Stimulated activated naive CD8-positive, alpha-beta T cell treated with anti-CD3 and anti-CD28 coated beads, Interleukin-15, Interleukin-2, amounts not matched to agents 100 ng/mL and 50 ng/mL, for 24 hours (primary cell): ENCODE measurements at regions not wholly inside any gene's neighbourhood (a gene's known extent, or its start where the extent isn't known, plus 50 kb on each side); places are given as distances from the start of the nearest gene placed in this dataset.
"Not testable (repeated sequence)": the region's sequence is repeated elsewhere in the genome, so short reads cannot be mapped to it uniquely, and the experiment has no call there.

Experiments
- H3K27ac Mint-ChIP-seq: one replicate; pipeline ENCODE4 v1.8.0; 2021; ENCODE audit warnings: mild to moderate bottlenecking, mixed read lengths
- H3K27me3 Mint-ChIP-seq: one replicate; pipeline ENCODE4 v1.8.0; 2021; ENCODE audit warnings: mixed read lengths
- H3K36me3 Mint-ChIP-seq: one replicate; pipeline ENCODE4 v1.8.0; 2021; ENCODE audit warnings: low read depth, mixed read lengths
- H3K4me1 Mint-ChIP-seq: one replicate; pipeline ENCODE4 v1.8.0; 2021; ENCODE audit warnings: low read depth, mixed read lengths
- H3K4me3 Mint-ChIP-seq: one replicate; pipeline ENCODE4 v1.8.0; 2021; ENCODE audit warnings: mild to moderate bottlenecking, mixed read lengths
- H3K9me3 Mint-ChIP-seq: one replicate; pipeline ENCODE4 v1.8.0; 2021; ENCODE audit warnings: mixed read lengths

DNA sequence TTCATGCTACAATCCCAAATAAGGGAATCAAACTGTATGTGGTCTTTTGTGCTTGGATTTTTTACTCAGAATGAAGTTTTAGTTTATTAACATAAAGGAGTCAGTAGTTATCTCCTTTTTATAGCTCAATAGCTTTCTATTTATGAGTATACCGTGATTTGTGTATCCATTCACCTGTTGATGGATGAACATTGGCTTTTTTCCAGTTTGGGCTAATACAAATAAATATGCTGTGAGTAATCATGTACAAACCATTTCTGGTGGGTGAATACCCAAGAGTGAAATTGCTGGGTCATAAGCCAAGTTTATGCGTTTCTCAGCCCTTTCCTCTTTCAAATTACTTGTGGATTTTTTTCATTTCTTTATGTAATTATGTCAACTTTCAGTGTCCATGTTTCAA, 395.3 kb downstream of the OSTF1 start:
- no peaks in the 10 kb centered on the region for H3K36me3 Mint-ChIP-seq
- peaks cover 12% of the 10 kb centered on the region for H3K27me3 Mint-ChIP-seq
- H3K27ac Mint-ChIP-seq = no peak overlapping the region
- H3K9me3 Mint-ChIP-seq = no peaks in the 10 kb centered on the region
- H3K4me3 Mint-ChIP-seq = no peak overlapping the region
- H3K4me1 Mint-ChIP-seq = no peaks in the 10 kb centered on the region

DNA sequence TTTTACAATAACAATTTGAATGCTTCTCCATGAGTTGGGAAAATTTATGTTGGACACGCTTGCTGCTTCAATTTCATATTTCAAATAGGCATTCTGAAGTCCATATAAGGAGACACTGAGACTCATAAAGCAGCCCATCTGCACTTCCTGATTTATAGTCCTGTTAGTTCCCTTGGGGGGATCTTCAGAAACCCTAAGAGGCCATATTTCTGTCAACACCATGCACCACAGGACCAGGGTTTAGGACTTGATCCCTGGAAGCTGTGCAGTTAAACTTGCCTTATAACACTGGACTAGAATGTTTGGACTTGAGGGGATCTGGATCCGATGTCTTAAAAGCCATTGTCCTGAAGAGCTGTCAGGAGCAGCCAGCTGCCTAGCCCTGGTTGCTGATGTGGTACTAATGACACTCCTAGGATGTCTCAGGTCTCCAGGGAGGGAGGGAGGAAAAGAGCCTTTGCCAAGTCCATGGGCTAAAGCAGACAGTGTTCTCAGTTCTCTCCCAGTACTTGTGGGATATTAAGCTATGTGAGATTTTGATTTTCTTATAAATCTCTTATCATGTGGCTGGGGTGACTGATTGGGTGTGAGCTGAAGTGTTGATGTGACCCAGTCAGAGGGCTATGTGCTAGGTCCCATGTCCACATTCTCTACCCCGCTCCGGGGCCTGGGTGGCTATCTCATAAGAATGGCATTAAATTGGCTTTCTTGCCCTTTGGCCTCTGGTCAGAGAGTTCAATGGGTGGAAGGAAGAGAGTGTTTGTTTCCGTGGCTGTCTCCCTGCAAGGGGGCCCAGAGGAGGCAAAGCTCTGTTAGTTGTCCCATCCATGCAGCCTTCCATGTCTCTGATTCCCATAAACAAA, 399.8 kb downstream of the OSTF1 start:
- Mint-ChIP-seq H3K4me3 (no peak overlapping the region), H3K9me3 (peaks cover 3% of the 10 kb centered on the region), H3K4me1 (no peaks in the 10 kb centered on the region), H3K27ac (no peak overlapping the region), H3K36me3 (no peaks in the 10 kb centered on the region), H3K27me3 (peaks cover 12% of the 10 kb centered on the region)

DNA sequence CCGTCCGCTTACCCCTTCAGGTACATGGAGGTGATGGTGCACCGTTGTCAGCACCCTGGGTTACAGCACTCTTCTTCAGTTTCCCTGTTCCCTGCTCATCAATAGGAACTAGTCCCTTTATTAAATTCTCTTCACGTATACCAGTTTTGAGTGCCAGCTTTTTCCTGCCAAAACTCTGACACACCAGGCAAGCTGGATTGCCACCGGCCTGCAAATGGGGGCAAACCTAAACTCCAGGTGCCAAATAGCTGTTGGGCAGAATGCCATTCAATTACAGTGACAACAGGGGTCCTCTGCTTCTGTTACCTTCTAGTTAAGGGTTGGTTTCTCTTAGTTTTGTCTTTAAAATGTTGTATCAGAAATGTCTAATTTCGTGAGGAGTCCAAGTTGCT, 400.4 kb downstream of the OSTF1 start:
- peaks cover 12% of the 10 kb centered on the region for H3K27me3 Mint-ChIP-seq
- H3K4me1 Mint-ChIP-seq = no peaks in the 10 kb centered on the region
- H3K36me3 Mint-ChIP-seq = no peaks in the 10 kb centered on the region
- H3K9me3 Mint-ChIP-seq = peaks cover 3% of the 10 kb centered on the region
- H3K27ac Mint-ChIP-seq = no peak overlapping the region
- no peak overlapping the region for H3K4me3 Mint-ChIP-seq

DNA sequence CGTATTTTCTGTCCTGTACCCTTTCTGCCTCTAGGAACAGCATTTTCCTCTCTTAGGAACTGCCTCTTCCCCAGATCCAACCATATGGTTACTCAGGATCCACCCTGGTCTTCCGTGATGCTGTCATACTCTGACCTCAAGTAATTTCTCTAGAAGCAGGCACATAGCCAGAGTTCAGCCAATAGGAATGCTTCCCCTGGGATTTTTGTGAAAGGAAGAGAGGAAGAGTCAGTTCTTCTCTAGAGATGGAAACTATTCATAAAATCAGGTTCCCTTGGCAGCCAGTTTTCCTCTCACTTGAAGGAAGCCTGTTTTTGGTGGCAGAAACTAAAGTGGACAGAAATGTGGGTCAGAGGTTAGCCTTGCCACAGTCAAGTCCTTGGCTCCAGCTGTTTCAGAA, 400.1 kb upstream of the PCSK5 start:
- Mint-ChIP-seq H3K4me3 (no peak overlapping the region), H3K27me3 (peaks cover 11% of the 10 kb centered on the region), H3K4me1 (no peaks in the 10 kb centered on the region)

DNA sequence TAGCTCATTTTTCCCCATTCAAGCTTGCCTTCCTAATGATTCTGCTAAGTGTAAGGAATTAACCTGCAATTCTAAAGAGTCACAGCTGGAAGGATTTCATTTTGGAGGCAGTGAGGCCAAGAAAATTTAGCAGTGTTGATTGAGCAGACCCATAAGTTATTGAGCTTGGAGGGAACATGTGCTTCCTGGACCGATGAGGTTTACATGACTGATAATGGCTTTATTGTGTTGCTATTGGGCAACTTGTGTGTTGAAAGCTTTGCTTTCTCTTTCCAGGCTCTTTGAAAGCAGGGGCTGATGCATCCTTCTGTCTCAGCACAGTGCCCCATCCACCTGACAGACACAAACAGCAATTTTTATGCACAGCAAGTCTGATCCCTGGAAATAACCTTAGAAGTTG, 398.9 kb upstream of the PCSK5 start:
- peaks cover 3% of the 10 kb centered on the region for H3K9me3 Mint-ChIP-seq
- H3K27ac Mint-ChIP-seq = no peak overlapping the region
- H3K4me3 Mint-ChIP-seq = no peak overlapping the region
- H3K27me3 Mint-ChIP-seq = peaks cover 9% of the 10 kb centered on the region
- no peaks in the 10 kb centered on the region for H3K4me1 Mint-ChIP-seq
- no peaks in the 10 kb centered on the region for H3K36me3 Mint-ChIP-seq

More for the DNA sequence above, 400.1 kb upstream of the PCSK5 start:
- H3K9me3 Mint-ChIP-seq = peaks cover 3% of the 10 kb centered on the region
- H3K27ac Mint-ChIP-seq = no peak overlapping the region
- H3K36me3 Mint-ChIP-seq = no peaks in the 10 kb centered on the region

DNA sequence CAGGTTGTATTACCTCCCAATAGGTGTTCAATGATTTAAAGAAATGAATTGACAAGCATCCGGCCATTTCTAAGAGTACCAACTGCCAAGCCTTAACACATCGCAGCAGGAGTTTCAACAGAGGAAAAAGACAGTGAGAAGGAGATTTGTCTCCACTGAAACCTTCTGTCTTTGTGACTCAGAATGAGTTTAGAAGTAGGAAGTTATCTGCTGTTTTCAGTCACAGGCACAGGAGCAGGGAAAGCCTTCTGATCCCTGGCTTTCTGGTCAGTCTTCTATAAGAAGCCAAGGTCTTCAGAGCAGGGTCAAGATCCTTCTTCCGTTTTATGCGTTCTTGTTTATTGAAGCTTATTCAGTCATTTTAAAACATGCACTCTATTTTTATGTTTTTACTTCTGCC, 390.7 kb upstream of the PCSK5 start:
- peaks cover 4% of the 10 kb centered on the region for H3K27me3 Mint-ChIP-seq
- no peaks in the 10 kb centered on the region for H3K9me3 Mint-ChIP-seq
- H3K4me1 Mint-ChIP-seq = no peaks in the 10 kb centered on the region
- H3K27ac Mint-ChIP-seq = no peak overlapping the region
- H3K36me3 Mint-ChIP-seq = no peaks in the 10 kb centered on the region
- H3K4me3 Mint-ChIP-seq = no peak overlapping the region

DNA sequence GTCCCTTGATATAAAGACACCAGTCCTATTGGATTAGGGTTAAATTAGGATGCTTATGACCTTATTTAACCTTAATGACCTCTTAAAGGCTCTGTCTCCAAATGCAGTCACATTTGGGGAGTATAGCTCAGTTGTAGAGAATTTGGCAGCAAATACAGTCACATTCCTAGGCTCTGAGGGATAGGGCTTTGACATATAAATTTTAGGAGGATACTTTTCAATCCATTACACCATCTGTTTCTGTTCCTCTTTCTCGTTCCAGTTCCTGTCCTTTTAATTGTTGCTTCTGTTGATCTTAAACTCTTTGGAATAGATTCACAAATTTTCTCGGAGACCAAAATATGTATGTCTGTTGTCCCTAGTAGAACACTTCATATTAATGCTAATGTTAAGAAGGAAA, 390.0 kb upstream of the PCSK5 start:
- Mint-ChIP-seq H3K9me3 (no peaks in the 10 kb centered on the region), H3K27ac (no peak overlapping the region), H3K27me3 (peaks cover 4% of the 10 kb centered on the region), H3K4me1 (no peaks in the 10 kb centered on the region), H3K36me3 (no peaks in the 10 kb centered on the region), H3K4me3 (no peak overlapping the region)

DNA sequence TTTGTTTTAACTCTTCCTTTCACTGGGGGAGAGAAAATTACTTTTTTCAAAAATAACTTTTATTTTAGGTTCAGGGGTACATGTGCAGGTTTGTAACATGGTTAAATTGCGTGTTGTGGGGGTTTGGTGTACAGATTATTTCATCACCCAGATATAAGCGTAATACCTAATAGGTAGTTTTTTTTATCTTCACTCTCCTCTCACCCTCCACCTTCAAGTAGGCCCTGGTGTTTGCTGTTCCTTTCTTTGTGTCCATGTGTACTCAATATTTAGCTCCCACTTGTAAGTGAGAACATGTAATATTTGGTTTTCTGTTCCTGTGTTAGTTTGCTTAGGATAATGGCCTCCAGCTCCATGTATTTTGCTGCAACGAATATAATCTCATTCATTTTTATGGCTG, 389.5 kb upstream of the PCSK5 start:
- H3K9me3 Mint-ChIP-seq, H3K27ac Mint-ChIP-seq, H3K27me3 Mint-ChIP-seq, H3K4me3 Mint-ChIP-seq, H3K36me3 Mint-ChIP-seq, H3K4me1 Mint-ChIP-seq: not testable (repeated sequence)

DNA sequence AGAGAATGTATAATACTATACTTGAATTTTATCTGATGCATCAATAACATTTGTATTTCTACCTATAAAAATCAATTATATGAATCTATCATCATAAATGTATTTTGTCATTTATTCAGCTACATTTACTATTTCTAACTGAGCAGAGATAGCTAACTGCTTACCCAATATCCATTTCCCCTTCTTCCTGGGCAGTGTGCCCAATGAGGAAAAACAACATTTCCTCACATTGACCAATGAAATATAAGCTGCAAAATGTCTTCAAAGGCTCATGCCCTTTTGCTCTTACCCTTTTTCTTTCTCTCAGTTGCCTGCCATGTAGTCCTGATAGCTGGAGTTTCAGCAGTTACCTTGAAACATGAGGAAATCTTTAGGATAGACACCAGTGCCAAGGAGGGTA, 385.8 kb upstream of the PCSK5 start:
- Mint-ChIP-seq H3K9me3 (no peaks in the 10 kb centered on the region), H3K36me3 (no peaks in the 10 kb centered on the region), H3K27me3 (peaks cover 4% of the 10 kb centered on the region), H3K4me1 (no peaks in the 10 kb centered on the region), H3K27ac (no peak overlapping the region), H3K4me3 (no peak overlapping the region)

DNA sequence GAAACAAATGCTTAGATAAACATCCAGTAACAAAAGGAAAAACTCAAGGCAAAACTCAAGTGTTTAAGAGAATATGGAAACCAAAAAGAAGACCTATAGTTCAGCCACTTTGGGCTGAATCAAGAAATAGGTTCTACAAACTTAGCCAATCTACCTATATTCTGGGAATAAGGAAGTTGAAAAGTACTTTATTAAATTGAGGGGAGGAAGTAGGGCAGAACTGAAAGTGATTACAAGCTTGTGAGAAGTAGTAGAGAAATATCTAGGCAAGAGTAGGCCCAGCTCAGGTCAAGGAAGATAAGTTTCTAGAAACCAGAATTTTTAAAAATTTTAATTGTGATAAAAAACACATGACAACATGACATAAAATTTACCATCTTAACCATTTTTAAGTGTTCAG, 384.8 kb upstream of the PCSK5 start:
- H3K4me3 Mint-ChIP-seq = no peak overlapping the region
- H3K27ac Mint-ChIP-seq = no peak overlapping the region
- H3K36me3 Mint-ChIP-seq = no peaks in the 10 kb centered on the region
- H3K9me3 Mint-ChIP-seq = no peaks in the 10 kb centered on the region
- H3K27me3 Mint-ChIP-seq = peaks cover 4% of the 10 kb centered on the region
- H3K4me1 Mint-ChIP-seq = no peaks in the 10 kb centered on the region

DNA sequence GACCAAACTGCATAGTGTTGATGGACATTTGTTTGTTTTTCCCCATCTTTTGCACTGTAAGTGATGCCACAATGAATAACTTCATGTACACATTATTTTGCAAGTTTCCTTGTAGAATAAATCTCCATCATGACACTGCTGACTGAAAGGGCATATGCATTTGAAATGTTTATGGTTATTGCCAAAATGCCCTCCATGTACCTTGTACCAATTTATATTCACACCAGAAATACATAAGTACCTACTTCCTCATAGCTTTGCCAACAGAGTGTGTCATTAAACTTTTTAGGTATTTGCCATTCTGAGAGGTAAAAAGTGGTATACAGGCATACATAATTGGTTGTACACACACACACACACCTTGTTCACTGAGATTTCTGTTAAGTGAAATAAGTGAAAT, 361.0 kb upstream of the PCSK5 start:
- no peak overlapping the region for H3K4me3 Mint-ChIP-seq
- H3K9me3 Mint-ChIP-seq = no peaks in the 10 kb centered on the region
- H3K27me3 Mint-ChIP-seq = no peaks in the 10 kb centered on the region
- no peaks in the 10 kb centered on the region for H3K4me1 Mint-ChIP-seq
- no peak overlapping the region for H3K27ac Mint-ChIP-seq
- no peaks in the 10 kb centered on the region for H3K36me3 Mint-ChIP-seq

DNA sequence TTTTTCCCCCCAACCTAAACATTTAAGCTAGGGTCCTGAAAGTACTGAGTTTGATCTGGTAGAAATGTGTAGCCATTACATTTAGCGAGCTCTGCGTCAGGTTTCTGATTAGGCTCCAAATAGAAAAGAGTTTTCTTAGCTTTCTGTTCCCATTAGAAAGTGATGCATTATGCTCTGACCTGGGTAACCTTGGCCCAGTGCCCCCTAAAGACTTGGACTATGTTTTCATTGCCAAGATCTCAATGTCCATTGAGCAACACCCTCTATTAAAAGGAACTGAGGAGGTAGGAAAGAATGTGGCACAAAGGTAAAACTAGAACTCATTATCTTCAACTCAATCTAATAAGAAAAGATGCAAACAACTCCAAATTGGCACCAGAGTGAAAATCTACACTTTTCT, 358.9 kb upstream of the PCSK5 start:
- H3K4me1 Mint-ChIP-seq = no peaks in the 10 kb centered on the region
- no peaks in the 10 kb centered on the region for H3K9me3 Mint-ChIP-seq
- no peaks in the 10 kb centered on the region for H3K27me3 Mint-ChIP-seq
- no peak overlapping the region for H3K4me3 Mint-ChIP-seq
- no peak overlapping the region for H3K27ac Mint-ChIP-seq
- H3K36me3 Mint-ChIP-seq = no peaks in the 10 kb centered on the region

DNA sequence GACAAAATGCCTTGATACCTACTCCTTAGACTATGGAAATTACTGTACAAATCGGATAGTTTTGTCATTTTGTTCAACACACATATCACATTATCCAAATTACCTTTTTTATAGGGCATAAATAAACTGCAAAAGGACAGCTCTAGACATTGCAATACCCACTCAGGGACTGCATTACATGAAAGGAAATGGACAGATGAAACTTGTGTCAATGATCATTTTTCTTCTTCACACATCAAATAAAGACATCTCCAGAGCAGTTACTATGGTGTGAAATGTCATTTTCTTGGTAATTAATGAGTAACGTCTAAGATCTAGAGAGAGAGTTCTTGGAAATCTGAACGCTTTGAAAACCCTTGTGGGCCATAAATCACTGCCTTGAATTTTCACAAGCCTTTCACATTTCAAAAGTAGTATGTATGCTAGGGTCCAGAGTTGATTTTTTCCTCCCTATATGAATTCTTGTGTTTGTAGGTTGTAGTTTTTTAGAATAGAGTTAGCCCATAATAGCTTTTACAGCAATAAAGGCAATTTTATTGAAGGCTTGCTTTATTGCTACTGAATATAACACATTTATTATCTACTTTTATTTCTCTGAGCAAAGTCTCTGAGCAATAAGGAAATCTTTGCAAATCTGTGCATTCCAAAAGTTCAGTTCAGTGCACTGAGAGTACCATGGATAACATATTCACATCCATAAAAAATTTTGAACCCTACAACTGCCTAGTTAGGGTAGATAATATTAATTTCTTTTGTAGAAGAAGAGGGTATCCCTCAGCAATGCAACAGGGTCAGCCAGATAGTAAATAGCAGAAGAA, 358.0 kb upstream of the PCSK5 start:
- Mint-ChIP-seq H3K27ac (no peak overlapping the region), H3K4me1 (no peaks in the 10 kb centered on the region), H3K9me3 (no peaks in the 10 kb centered on the region), H3K36me3 (no peaks in the 10 kb centered on the region), H3K27me3 (no peaks in the 10 kb centered on the region), H3K4me3 (no peak overlapping the region)

DNA sequence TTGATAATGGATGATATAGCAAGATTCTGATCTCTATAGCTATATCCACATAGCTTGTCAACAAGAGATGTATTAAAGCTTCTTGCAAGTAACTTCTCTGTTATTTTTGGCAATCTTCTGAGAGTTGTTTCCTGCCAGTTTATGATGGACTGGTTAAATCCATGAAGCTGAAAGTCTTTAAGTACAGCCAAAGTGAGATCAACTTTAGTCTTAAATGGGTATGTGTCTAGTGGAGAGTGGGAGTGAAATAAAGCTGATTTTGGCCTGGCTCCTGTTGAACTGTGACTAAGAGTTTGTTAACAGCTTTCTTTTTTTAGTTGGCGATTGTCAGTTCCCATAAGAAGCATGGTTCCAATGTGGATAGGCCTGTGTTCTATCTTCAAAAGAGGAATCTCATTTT, 350.9 kb upstream of the PCSK5 start:
- Mint-ChIP-seq H3K36me3 (no peaks in the 10 kb centered on the region), H3K4me3 (no peak overlapping the region), H3K27me3 (peaks cover 3% of the 10 kb centered on the region), H3K4me1 (no peaks in the 10 kb centered on the region), H3K9me3 (no peaks in the 10 kb centered on the region), H3K27ac (no peak overlapping the region)

DNA sequence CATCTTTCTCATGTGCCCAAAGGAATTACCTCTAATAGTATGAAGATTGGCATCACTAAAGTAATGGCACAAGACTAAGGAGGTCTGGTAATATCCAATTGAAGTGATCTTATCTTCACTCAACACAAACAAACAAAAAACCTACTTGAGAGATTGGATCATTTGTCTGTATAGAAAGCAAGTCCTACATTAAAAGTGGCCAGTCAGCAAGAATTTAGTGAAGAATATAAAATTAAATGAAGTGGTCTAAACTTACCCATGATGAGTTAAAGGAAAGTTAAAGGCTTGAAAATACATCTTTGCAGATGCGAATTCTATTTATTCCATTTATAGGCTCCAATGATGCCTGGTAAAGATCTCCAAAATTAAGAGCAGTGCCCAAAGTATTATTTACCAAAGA, 350.3 kb upstream of the PCSK5 start:
- Mint-ChIP-seq H3K9me3 (no peaks in the 10 kb centered on the region), H3K36me3 (no peaks in the 10 kb centered on the region), H3K27me3 (peaks cover 3% of the 10 kb centered on the region), H3K4me1 (no peaks in the 10 kb centered on the region), H3K27ac (no peak overlapping the region), H3K4me3 (no peak overlapping the region)
